ENCODE measurements at regions not wholly inside any gene's neighbourhood (a gene's known extent, or its start where the extent isn't known, plus 50 kb on each side); places are given as distances from the start of the nearest gene placed in this dataset.

DNA sequence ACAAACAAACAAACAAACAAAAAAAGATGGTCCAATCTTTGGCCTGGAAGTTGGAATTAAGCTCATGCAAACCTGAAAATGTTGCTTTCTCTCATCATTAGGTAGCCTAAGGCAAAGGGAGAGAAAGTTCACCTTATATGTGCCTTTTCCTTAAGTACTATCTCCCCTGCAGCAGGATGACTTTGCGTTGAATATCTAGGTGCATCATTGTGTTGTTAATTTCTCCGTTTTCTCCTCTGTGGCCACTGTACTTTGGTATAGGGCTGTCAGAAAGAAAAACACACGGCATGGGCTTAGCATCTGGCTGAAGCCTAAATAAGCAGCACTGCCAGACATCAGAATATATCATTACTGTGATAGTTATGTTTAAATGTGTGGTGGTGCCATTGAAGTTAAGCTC lies 345.5 kb downstream of the BCAT1 start:
- DNase-seq (ENCODE audit: low spot score), result no peak

DNA sequence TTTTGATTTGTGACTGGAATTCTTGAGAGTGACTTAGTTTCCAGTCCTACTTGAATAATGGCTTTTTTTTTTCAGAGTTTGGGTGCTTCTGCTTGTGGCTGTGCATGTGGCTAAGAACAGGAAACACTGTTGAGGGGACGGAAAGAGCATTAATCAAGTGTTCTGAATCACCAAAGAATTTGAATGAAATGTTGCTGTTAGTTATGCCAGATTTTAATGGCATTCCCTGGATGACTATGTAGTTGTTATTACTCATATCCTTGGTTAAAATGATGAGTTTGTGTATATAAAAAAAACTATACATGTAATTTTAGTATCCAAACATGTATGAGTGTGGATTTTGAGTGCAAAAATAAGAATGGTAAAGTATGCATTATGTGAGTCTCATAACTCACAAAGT lies 347.9 kb downstream of the BCAT1 start:
- no peak for DNase-seq (ENCODE audit: low spot score)

DNA sequence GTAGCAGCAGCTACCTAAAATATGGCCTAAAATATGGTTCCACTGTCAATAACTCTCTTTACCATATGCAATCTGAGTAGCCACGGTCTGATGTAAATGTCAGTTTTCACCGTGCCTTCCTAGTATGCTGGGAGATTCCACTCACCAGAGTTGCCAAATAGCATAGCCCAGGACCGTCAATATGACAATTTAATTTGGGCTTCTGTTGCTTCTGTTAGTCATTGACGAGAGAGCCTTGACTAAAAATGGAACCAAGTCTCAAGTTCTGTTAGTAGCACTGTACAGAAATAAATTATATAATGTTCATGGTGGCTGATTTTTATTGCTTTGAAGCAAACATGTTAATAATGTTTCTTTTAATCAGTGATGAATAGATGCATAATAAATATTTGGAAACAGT lies 348.4 kb downstream of the BCAT1 start:
- DNase-seq (ENCODE audit: low spot score), result no peak

DNA sequence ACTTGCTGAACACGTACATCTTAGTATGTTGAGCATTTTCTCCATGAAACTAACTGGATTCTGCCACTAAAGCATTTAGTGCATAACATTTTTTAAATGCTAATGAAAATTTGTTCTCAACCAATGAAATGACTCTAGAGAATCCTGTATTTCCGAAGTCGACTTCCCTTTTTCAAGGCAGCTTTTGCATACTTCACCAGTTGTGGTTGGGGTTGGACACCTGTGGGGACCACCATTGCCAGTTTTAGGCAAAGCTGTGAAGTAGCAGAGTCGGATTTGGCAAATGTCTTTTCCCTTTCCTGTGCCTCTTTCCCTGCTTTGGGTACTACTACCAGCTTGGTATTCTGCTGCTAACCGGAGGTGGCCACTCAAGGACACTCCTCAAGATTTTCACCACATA lies 349.2 kb downstream of the BCAT1 start:
- DNase-seq (ENCODE audit: low spot score), result no peak

DNA sequence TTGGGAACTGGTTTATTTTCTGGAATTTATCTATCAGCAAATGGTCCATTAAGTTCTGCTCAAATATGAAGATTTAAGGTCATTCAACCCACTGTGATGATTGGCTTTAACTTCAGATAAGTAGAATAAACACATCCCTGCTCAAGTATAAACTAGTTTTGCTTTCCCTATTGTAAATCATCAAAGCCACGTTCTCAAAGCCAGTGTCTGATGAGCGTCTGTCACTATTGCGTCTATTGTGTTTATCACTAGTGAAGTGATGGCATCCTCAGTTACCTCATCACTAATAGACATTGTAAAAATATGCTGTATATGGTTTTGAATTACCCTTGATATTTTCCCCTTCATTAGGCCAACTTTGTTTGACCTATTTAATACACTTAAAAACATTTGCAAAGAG lies 351.3 kb downstream of the BCAT1 start:
- DNase-seq (ENCODE audit: low spot score), result no peak

DNA sequence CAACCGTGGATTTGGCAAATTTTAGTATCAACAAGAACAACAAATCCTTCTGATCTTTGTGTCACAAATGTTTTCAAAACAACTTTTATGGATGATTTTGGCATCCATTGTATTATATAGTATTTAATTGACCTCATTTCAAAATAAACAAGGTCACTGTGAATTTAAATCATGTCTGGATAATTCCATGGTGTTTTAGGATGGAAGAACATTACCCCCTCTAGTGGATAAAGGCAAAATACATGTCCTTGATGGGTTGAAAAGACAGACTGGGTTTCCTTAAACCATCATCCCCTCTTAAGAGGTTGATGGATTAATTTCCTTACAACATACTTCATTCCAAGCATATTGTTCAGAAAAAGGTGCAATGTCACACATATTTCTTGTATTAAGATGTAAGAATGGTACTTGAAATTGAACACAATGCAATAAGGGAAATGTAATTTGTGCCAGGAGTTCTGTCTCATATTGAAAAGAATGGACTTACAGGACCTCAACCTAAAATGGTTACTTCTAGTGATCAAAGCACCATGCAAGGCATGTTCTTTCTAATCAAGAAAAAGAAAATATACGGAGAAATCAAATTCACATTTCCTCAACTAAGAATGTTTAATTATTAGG lies 352.0 kb downstream of the BCAT1 start:
- peak; percentile 8 for DNase-seq (ENCODE audit: low spot score)

DNA sequence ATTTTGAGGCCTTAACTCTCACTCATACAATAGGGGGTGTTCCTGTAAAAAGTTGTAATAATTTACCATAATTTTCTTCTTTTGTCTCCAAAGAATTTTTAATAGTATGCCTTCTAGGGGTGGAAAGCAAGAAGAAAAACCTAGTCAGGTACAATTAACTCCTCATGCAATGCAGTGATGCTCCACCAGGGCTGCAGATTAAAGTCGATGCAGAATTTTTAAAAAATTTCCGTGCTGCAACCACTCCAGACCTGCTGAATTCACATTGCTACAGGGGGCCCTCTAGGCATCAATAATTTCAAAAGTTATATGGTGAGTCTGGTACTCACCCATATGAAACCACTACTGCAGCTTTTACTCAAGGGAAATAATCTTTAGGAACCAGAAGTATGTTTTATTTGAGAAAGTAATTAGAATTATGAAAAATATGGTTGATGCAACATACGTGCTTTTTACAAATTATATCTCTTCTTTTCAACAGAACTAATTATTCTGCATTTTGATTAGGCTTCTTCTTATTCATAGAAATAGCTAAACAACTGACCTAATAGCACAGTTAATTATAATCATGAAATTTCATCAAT lies 353.2 kb downstream of the BCAT1 start:
- no peak for DNase-seq (ENCODE audit: low spot score)

DNA sequence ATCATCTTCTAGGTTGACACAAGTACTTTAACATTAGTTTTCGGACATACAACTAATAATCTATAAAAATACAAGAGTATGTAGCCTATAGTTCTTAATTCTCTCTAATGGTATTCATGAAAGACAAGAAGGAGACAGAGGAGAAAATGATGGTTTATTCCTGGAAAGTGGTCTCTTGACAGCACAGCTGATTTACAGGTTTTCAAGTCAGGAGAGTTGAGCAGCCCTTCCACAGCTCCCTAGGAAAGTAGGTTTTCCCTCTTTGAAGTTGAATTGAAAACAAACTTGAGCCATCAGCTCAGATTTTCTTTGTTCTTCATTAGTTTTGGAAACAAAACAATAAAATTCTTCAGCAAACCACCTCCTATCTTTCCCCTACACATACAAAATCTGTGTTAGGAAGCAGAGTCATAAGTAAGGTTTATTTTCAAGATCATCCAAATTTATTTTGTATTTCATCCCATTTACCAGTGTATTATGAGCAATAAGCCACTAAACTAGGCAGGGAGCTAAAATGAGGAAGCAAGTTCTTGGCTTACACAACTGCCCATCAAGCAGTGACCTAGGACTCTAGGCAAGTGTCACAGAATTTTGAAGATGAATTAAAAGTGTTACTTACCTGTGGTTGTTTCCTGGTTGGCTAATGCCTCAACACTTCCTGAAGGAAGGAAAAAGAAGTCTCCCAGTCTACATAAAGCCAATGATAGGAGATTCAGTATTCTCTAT lies 357.0 kb downstream of the BCAT1 start:
- no peak for DNase-seq (ENCODE audit: low spot score)

DNA sequence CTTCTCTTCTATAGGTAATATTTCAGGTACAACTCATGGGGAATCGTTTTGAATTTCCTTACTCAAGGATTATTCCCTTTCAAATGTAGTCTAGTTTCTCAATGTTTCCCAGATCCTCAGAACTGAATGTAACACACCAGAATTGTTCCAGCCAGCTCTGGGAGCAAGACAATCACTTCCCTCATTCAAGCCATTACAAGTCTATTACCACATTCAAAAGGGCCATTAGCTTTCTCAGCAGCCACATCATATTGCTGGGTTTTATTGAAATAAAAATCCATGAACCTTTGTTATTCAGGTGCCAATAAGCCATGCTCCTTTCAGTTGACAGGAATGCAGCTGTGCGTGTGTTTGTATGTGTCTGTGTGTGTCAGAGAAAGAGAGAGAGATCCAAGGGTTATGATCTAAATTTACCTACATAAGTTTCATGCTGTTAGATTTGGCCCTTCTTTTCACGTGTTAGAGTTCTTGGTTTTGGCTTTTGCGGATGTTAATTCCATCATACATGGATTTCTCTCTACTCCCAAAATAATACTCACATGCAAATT lies 357.7 kb downstream of the BCAT1 start:
- DNase-seq (ENCODE audit: low spot score), result no peak

DNA sequence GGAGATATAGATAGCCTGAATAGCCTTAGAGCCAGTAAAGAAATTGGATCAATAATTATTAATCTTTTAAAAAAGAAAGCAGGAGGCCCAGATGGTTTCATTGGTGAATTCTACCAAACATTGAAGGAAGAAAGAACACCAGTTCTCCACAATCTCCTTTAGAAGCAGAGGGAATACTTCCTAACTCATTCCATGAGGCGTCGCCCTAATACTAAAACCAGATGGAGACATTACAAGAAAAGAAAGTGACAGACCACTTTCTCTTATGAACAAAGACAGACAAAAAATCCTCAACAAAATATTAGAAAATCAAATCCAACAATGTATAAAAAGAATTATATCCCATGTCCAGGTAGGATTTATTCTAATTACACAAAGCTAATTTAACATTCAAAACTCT lies 362.6 kb downstream of the BCAT1 start:
- no peak for DNase-seq (ENCODE audit: low spot score)

DNA sequence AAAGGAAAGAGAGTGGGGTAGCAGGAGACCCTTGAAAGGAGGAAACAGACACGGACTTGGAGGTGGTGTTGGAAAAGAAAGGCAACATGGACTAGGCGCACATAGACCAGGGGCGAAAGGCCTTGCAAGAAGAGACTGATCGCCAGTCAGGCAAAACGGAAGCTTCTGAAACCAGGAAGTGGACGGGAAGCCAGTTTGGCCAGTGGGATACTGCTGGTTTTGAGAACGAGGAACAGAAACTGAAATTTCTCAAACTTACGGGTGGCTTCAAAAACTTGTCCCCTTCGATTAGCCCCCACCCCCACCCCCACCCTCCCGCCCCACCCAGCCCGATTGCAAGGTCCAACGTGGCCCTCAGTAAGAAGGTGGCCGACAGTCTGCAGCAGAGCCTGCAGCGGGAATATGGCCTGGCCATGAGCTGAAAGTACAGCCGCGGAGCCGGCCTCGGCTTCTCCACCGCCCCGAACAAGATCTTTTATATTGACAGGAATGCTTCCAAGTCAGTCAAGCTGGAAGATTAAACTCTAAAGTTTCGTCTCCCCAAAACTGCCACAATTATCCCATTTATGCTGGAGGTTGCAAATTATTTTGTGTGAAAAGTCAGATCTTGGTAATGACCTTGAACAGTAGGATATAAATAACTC lies 364.7 kb downstream of the BCAT1 start:
- no peak for DNase-seq (ENCODE audit: low spot score)

DNA sequence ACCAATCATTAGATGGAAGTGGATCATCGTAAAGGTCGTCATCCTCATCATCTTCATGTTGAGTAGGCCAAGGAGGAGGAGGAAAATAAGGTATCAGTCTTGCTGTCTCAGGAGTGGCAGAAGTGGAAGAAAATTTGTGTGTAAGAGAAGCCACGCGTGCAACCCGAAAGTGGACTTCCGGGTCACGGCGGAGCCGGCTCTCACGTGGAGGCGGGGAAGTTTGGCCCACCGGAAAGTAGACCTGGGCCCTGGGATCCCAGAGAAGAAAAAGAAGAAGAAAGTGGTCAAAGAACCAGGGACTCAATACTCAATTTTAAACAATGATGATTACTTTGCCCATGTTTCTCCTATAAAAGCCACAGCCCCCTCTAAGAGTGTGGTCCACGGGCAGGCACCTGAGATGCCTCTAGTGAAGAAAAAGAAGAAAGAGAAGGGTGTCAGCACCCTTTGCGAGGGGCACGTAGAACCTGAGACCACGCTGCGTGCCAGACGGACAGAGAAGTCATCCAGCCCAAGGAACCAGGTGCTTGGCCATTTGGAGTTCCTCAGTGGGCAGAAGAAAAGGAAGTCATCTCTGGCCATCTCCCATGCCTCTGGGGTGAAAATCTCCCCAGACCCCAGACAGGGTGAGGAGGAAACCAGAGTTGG lies 365.8 kb downstream of the BCAT1 start:
- DNase-seq (ENCODE audit: low spot score), result no peak

DNA sequence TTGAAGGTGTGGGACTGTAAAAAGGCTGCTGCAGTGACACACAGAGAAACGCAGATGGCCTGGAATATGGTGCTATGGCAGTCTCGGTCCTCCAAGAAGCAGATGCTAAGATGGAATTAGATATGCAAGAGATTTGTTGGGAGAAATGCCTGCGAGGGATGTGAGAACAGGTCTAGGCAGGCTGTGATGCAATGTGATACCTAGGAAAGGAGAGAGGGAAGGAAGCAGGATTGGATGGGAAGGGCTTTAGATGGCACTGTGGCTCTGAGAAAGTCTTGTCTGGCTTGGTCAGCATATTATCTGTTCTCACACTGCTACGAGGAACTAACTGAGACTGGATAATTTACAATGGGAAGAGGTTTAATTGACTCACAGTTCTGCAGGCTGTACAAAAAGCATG lies 374.4 kb downstream of the BCAT1 start:
- no peak for DNase-seq (ENCODE audit: low spot score)

DNA sequence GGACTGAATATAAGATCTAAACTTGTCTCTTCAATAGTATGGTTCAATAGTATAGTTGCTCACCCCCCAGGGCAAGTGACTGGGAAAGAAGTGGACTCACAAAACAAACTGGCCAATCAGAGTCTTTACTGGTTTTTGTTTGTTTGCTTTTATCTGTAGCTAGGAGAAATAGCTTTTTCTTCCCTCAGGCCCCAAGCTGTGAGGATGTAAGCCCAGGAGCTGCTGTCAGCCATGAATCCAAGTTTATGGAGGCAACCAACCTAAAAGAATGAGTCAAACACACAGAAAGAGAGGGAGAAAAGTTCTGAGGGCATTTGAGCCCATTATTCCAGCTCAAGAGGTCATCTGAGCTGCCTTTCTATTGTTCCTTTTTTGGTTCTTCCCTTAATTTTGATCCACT lies 375.3 kb downstream of the BCAT1 start:
- DNase-seq (ENCODE audit: low spot score), result no peak

DNA sequence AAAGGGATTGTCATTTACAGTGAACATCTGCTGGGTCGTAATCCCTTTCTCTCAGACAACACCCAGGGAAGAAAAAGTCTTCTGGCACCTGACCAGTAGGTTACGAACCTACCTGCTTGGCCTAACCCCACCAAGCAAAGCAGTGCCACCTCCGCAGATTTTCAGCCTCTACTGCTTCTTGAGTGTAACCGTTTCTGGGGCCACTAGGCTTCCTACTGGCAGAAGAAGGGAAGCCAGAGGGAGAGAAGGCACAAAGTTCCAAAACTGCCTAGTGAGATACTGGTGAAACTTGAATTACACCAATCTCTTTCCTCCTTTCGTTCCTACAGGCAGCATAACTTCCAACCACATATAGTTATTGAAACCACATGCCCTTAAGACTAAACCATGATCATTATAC lies 383.6 kb downstream of the BCAT1 start:
- DNase-seq (ENCODE audit: low spot score), result no peak

DNA sequence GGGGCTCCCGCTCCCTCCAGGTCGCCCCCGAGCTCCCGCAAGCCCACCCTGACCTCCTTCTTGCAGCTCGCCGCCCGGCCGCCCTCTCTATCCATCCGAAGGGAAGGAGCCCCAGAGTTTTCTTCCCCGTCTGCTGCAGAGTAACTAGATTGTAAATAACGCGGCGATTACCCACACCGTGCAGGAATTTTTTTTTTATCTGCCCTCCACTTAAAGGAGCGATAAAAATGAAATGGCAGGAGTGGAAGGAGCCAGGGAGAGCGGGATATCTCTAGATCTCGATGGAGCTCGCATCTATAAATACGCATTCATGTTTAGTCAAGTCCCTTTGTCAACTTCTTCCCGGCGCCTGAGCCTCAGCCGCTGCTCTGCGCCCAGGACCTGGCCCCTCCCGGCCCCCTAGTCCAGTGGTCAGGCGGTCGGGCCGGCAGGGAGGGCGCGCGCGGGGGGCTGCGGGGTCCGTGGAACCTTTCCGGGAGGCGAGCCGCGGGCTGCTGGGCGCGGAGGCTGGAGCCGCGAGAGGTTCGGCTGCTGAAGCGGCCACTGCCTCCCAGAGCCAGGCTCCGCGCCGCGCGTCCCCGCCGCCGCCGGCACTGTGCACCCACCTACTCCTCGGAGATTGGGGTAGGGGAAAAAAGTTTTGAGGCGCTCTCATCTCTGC lies 386.0 kb downstream of the BCAT1 start:
- no peak for DNase-seq (ENCODE audit: low spot score)

DNA sequence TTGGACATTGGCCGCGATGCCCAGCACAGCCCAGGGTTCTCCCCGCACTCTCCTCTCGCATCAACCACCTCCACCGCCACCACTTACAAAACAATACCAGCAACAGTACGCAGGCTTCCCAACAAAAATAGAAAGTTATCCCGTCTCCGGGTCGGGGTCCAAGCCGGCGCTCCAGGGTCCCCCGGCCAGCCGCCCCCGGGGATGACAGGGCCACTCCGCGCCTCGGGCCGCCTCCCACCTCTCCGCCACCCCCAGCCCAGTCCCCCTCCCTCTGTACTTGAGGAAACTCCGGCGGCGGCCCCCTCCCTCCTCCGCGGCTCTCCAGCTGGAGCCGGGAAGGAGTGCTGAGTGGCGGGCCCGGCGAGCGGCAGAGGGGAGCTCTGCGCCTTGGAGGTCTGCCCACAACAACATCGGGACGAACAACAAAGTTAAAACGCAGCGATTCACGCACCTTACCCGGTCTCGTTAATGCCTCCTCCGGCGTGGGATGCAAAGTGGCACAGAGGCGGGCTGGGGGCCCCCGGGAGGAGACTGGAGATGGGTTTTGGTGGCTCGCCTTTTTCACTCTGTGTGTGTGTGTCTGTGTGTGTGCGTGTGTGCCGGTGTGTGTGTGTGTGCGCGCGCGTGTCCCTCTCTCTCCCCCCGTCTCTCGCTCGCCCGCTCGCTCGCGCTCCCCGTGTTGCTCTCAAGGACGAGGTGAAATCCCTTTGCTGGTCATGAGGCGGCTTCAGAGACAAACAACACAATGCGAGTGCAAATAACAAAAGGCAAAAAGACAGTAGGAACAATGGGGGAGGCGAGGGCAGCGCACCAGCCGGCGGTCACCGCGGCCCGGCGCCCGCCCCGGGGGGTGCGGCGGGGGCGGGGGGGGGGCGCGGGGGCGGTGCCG lies 386.8 kb downstream of the BCAT1 start:
- DNase-seq (ENCODE audit: low spot score), result no peak

DNA sequence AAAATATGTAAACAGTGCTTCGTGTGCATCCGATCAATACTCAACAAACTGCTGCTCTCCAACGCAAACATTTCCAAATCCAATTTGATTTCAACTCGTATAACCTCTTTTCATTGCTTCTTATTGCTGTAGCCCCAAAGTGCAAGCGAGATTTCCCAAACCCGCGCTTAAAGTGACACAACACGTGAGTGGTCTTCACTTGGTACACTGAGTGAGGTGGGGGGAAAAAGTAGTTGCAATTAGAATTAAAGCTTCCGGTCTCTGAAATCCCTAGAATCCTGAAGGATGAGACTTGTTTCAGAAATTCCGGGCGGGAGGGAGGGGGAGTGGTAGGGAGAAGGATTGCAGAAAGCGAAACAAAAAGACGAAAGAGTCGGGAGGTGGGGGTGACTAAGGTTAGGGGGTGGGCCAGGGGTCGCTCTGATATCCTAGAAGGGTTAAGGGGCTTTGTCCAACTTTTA lies 387.5 kb downstream of the BCAT1 start:
- DNase-seq (ENCODE audit: low spot score), result no peak

DNA sequence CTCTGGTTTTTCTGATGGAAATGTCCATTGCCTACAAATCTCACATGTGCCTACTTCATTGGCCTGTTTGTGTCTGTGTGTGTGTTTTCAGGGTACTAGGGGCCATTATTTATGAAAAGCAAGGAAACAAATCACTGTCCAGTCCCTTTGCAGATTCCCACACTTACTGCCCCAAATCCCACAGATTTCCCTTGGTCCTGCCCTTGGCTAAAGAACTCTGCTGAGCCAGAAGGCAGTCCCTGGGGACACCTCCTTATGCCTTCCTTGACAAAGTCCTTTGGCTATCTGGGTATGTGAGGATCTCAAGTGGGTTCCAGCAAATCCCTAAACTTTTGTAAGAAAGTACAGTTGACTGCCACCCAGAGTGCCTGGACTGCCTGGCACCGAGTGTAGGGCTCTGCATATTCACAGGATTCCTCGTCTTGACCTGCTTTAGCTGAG lies 388.1 kb downstream of the BCAT1 start:
- DNase-seq (ENCODE audit: low spot score), result no peak

DNA sequence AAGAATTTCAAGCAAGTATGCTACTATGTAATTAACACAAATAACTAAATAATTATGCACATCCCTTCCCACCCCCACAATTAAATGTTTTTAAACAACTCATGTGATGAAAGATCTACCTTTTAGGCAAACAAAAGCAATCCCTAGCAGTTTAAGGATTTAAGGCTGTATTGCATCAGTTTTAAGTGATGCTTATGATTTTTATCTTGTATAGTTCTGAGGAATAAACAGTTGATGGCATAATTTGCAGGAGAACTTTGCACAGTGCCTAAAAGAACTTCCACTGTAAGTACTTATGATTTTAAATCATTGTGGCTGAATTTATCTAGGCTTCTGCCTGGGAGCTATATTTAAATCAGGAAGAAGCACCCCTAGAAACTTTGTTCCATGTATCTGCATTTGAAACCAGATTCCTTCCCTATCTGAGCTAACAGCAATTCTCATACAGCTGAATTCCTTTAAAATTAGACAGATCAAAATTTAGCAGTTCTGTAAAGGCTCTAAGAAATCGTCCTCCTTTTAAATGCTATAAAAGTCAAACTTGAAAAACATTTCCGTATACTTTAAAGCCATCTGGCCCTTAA lies 388.6 kb downstream of the BCAT1 start:
- DNase-seq (ENCODE audit: low spot score), result no peak

Data from cerebellar cortex (tissue), 1 donor.